Gastrocnemius medialis (tissue), 4 donors: ENCODE measurements at regions not wholly inside any gene's neighbourhood (a gene's known extent, or its start where the extent isn't known, plus 50 kb on each side); places are given as distances from the start of the nearest gene placed in this dataset.

Experiments
- ATAC-seq, 2 donors: fragments of 150-250 bp; one replicate each; pipeline ENCODE4 v1.9.1; 2016
- DNase-seq, 2 donors: peaks; one replicate each; pipeline ENCODE4 v3.0.0-alpha.2; 2019
- H3K27ac ChIP-seq, 4 donors: fragments of 200-600 bp; sonication (generic); 1 replicate in 1 of 4; 2 replicates in 3 of 4; pipeline ENCODE4 v1.5.1; 2016 to 2018; ENCODE audit warnings: mild to moderate bottlenecking in 2 of 4, moderate library complexity in 1 of 4
- H3K27me3 ChIP-seq, 3 donors: fragments of 200-600 bp; sonication (generic) in 2 of 3; 1 replicate in 1 of 3; 2 replicates in 2 of 3; pipeline versions ENCODE4 v1.5.1 to v1.6.0; 2016 to 2019; ENCODE audit warnings: mild to moderate bottlenecking in 1 of 3, moderate library complexity in 1 of 3
- H3K36me3 ChIP-seq, 2 donors: fragments of 200-600 bp; sonication (generic) in 1 of 2; one replicate each; pipeline ENCODE4 v1.5.1; 2017 to 2018
- H3K4me1 ChIP-seq, 2 donors: fragments of 200-600 bp; sonication (generic) in 1 of 2; one replicate each; pipeline ENCODE4 v1.5.1; 2016 to 2017; ENCODE audit warnings: mild to moderate bottlenecking in 2 of 2
- H3K4me3 ChIP-seq, 4 donors: fragments of 200-600 bp; sonication (generic) in 3 of 4; 1 replicate in 1 of 4; 2 replicates in 3 of 4; pipeline ENCODE4 v1.5.1; 2016 to 2019; ENCODE audit warnings: mild to moderate bottlenecking in 2 of 4
- H3K9me3 ChIP-seq, 3 donors: fragments of 200-600 bp; sonication (generic) in 2 of 3; 1 replicate in 1 of 3; 2 replicates in 2 of 3; pipeline ENCODE4 v1.5.1; 2016 to 2019
- POLR2A ChIP-seq, 2 donors: fragments of 450-650 bp; IDR thresholded peaks; one replicate each; pipeline ENCODE4 v1.6.1; 2017; ENCODE audit warnings: antibody characterized with exemption in 2 of 2, mild to moderate bottlenecking in 2 of 2, moderate library complexity in 2 of 2
- in situ Hi-C, 4 donors: fragments of 200-750 bp; cut with MboI; loops; one replicate each; pipeline versions ENCODE4 v1.15.0 to v1.8.0; 2017; ENCODE audit warnings: low sequenced_read_pairs in 4 of 4
- intact Hi-C: fragments of 100-400 bp; cut with DNase I; formaldehyde crosslinking; loops from one replicate; pipeline ENCODE4 v1.15.1; 2023; ENCODE audit warnings: low total_unique reads
- TF ChIP-seq, protein P1 (sequence below), 5 experiments: fragments of 450-650 bp in 3 of 5; fragments of 200-600 bp in 2 of 5; sonication (generic) in 2 of 5; IDR thresholded peaks in 4 of 5; conservative IDR thresholded peaks in 1 of 5; 1 replicate in 4 of 5; 2 replicates in 1 of 5; pipeline ENCODE4 v1.5.1; 2016 to 2019; ENCODE audit warnings: antibody characterized with exemption in 5 of 5, mild to moderate bottlenecking in 3 of 5, moderate library complexity in 3 of 5

- Histone ChIP-seq H3K27me3 (no peaks in the 10 kb centered on the region), H3K9me3 (no peaks in the 10 kb centered on the region), H3K27ac (no peak overlapping the region), H3K36me3 (no peaks in the 10 kb centered on the region), H3K4me3 (no peak overlapping the region), H3K4me1 (no peaks in the 10 kb centered on the region)
- intact Hi-C loops (no loop called here), in situ Hi-C loops (no loop called here)
- no peak for DNase-seq
- ATAC-seq: no peak
- TF ChIP-seq, protein P1, sequence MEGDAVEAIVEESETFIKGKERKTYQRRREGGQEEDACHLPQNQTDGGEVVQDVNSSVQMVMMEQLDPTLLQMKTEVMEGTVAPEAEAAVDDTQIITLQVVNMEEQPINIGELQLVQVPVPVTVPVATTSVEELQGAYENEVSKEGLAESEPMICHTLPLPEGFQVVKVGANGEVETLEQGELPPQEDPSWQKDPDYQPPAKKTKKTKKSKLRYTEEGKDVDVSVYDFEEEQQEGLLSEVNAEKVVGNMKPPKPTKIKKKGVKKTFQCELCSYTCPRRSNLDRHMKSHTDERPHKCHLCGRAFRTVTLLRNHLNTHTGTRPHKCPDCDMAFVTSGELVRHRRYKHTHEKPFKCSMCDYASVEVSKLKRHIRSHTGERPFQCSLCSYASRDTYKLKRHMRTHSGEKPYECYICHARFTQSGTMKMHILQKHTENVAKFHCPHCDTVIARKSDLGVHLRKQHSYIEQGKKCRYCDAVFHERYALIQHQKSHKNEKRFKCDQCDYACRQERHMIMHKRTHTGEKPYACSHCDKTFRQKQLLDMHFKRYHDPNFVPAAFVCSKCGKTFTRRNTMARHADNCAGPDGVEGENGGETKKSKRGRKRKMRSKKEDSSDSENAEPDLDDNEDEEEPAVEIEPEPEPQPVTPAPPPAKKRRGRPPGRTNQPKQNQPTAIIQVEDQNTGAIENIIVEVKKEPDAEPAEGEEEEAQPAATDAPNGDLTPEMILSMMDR (IDR thresholded peaks at IDR 0.05 in 4 of 5, conservative IDR thresholded peaks at IDR 0.05 in 1 of 5): no peak
- no peak for TF ChIP-seq POLR2A (IDR thresholded peaks at IDR 0.05)
Measured at GRCh38 chr2:41568648-41569047, 479.2 kb upstream of the PKDCC start.

- Histone ChIP-seq H3K36me3 (no peaks in the 10 kb centered on the region), H3K4me3 (no peak overlapping the region), H3K27ac (no peak overlapping the region), H3K9me3 (no peaks in the 10 kb centered on the region), H3K4me1 (no peaks in the 10 kb centered on the region), H3K27me3 (no peaks in the 10 kb centered on the region)
- intact Hi-C loops (no loop called here), in situ Hi-C loops (no loop called here)
- ATAC-seq (no peak), DNase-seq (no peak)
- TF ChIP-seq, protein P1 (IDR thresholded peaks at IDR 0.05 in 4 of 5, conservative IDR thresholded peaks at IDR 0.05 in 1 of 5): no peak
- no peak for TF ChIP-seq POLR2A (IDR thresholded peaks at IDR 0.05)
Measured at GRCh38 chr2:41572154-41572553, 475.7 kb upstream of the PKDCC start.

DNA sequence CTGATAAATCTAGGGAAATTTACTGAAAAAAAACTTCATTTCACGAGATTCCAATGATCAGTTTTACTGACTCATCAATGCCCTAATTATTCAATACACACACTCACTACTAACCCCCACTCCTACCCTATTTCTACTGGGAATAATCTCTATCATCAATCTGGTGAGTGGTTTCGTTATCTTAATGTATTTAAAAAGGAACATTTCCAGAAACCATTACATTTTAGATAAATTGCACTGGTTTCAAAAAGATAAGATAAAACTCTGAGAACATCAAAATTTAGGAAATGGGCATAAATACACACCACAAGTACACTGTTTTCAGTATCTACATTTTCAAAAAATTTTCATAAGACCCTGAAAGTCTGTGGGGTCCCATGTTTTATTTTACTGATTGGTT lies 471.4 kb upstream of the PKDCC start:
- no peaks in the 10 kb centered on the region for H3K27me3 ChIP-seq
- in situ Hi-C loops: no loop called here
- H3K36me3 ChIP-seq: no peaks in the 10 kb centered on the region
- intact Hi-C loops: no loop called here
- H3K4me3 ChIP-seq: no peak overlapping the region
- H3K4me1 ChIP-seq: no peaks in the 10 kb centered on the region
- ATAC-seq (no peak), DNase-seq (no peak)
- no peak overlapping the region for H3K27ac ChIP-seq
- TF ChIP-seq, protein P1 (IDR thresholded peaks at IDR 0.05 in 4 of 5, conservative IDR thresholded peaks at IDR 0.05 in 1 of 5): no peak
- TF ChIP-seq POLR2A (IDR thresholded peaks at IDR 0.05): no peak
- H3K9me3 ChIP-seq: no peaks in the 10 kb centered on the region

- no peak for DNase-seq
- Histone ChIP-seq H3K9me3 (no peaks in the 10 kb centered on the region), H3K4me3 (no peak overlapping the region), H3K4me1 (no peaks in the 10 kb centered on the region), H3K27me3 (no peaks in the 10 kb centered on the region), H3K27ac (no peak overlapping the region), H3K36me3 (no peaks in the 10 kb centered on the region)
- in situ Hi-C loops (no loop called here), intact Hi-C loops (no loop called here)
- ATAC-seq: no peak
- TF ChIP-seq, protein P1 (IDR thresholded peaks at IDR 0.05 in 4 of 5, conservative IDR thresholded peaks at IDR 0.05 in 1 of 5): no peak
- TF ChIP-seq POLR2A (IDR thresholded peaks at IDR 0.05): no peak
Measured at GRCh38 chr2:41579806-41580205, 468.0 kb upstream of the PKDCC start.

- TF ChIP-seq, protein P1 (IDR thresholded peaks at IDR 0.05 in 4 of 5, conservative IDR thresholded peaks at IDR 0.05 in 1 of 5): no peak
- no peak for TF ChIP-seq POLR2A (IDR thresholded peaks at IDR 0.05)
- Histone ChIP-seq H3K27ac (no peak overlapping the region), H3K4me3 (no peak overlapping the region), H3K9me3 (no peaks in the 10 kb centered on the region), H3K27me3 (no peaks in the 10 kb centered on the region), H3K36me3 (no peaks in the 10 kb centered on the region), H3K4me1 (no peaks in the 10 kb centered on the region)
- no peak for ATAC-seq
- intact Hi-C loops (no loop called here), in situ Hi-C loops (no loop called here)
- no peak for DNase-seq
Measured at GRCh38 chr2:41580806-41581205, 467.0 kb upstream of the PKDCC start.
